A549 (cell line): ENCODE measurements at regions not wholly inside any gene's neighbourhood (a gene's known extent, or its start where the extent isn't known, plus 50 kb on each side); places are given as distances from the start of the nearest gene placed in this dataset.

Experiments
- ATAC-seq, 2 experiments: fragments of 200-7000 bp in 1 of 2; fragments of >200 bp in 1 of 2; cut with Nextera tagmentation in 1 of 2; cut with Tn5 transposase in 1 of 2; 3 replicates each; pipeline versions ENCODE4 v1.8.0 to v1.9.1; 2018 to 2020; ENCODE audit warnings: mild to moderate bottlenecking in 1 of 2, moderate library complexity in 1 of 2
- CTCF ChIA-PET: fragments of 300-600 bp; sonication (Branson Sonifier 250); formaldehyde crosslinking; extraction: SDS; loops from one replicate; lab custom pipeline; 2021; ENCODE audit warnings: antibody characterized with exemption, inconsistent platforms; lab: Yijun Ruan, JAX
- POLR2A ChIA-PET: fragments of 350-600 bp; formaldehyde crosslinking; extraction: SDS; loops from one replicate; lab custom pipeline; 2021; ENCODE audit warnings: antibody characterized with exemption, inconsistent platforms; lab: Yijun Ruan, JAX
- DNase-seq, 2 experiments: peaks; one replicate each; pipeline versions ENCODE4 v3.0.0 to v3.0.0-alpha.2; 2011 to 2016; ENCODE audit warnings: low read depth in 1 of 2, low spot score in 1 of 2
- FAIRE-seq: peaks from 2 replicates; lab custom pipeline; 2011; peaks lifted over from hg19 to GRCh38; lab: Jason Lieb, UNC
- H3K27ac ChIP-seq, 2 experiments: fragments of >200 bp; sonication (Bioruptor Twin); formaldehyde crosslinking; 3 replicates each; pipeline ENCODE4 v1.5.1; 2016 to 2017
- H3K4me1 ChIP-seq: fragments of >200 bp; sonication (Bioruptor Twin); formaldehyde crosslinking; 3 replicates; pipeline ENCODE4 v1.6.1; 2016
- H3K4me2 ChIP-seq: fragments of >200 bp; sonication (Bioruptor Twin); formaldehyde crosslinking; 3 replicates; pipeline ENCODE4 v1.6.1; 2016
- H3K4me3 ChIP-seq: fragments of >200 bp; sonication (Bioruptor Twin); formaldehyde crosslinking; 3 replicates; pipeline ENCODE4 v1.5.1; 2016
- H3K9me3 ChIP-seq: fragments of >200 bp; sonication (Bioruptor Twin); formaldehyde crosslinking; 3 replicates; pipeline ENCODE4 v1.6.1; 2016
- ATOH8 ChIP-seq: fragments of 250-450 bp; sonication (Bioruptor Pico); IDR thresholded peaks from 2 replicates; pipeline ENCODE4 v1.5.0; 2020; ENCODE audit warnings: low read depth, mild to moderate bottlenecking, moderate library complexity
- BCL3 ChIP-seq: fragments of >200 bp; sonication (Bioruptor Twin); formaldehyde crosslinking; IDR thresholded peaks from 3 replicates; pipeline ENCODE4 v1.6.1; 2016
- CBX8 ChIP-seq: fragments of 200-600 bp; sonication (generic); IDR thresholded peaks from 2 replicates; pipeline ENCODE4 v1.6.1; 2016
- CHD4 ChIP-seq: fragments of 200-600 bp; sonication (generic); IDR thresholded peaks from 2 replicates; pipeline ENCODE4 v1.6.1; 2016; ENCODE audit warnings: antibody characterized with exemption, mild to moderate bottlenecking, borderline replicate concordance
- CTCF ChIP-seq: fragments of >200 bp; sonication (Bioruptor Twin); formaldehyde crosslinking; IDR thresholded peaks from 3 replicates; pipeline ENCODE4 v1.5.1; 2016
- EHF ChIP-seq: fragments of 250-450 bp; sonication (Bioruptor Pico); IDR thresholded peaks from 2 replicates; pipeline ENCODE4 v1.5.0; 2020; ENCODE audit warnings: mild to moderate bottlenecking
- ELK1 ChIP-seq: fragments of 150-350 bp; IDR thresholded peaks from 2 replicates; pipeline ENCODE4 v1.6.1; 2014; ENCODE audit warnings: low read depth, mild to moderate bottlenecking, low read length
- ESRRA ChIP-seq: fragments of 150-350 bp; IDR thresholded peaks from 2 replicates; pipeline ENCODE4 v1.6.1; 2014; ENCODE audit warnings: mild to moderate bottlenecking, low read length, borderline replicate concordance
- HOXA7 ChIP-seq: fragments of 250-450 bp; sonication (Bioruptor Pico); IDR thresholded peaks from 2 replicates; pipeline ENCODE4 v1.5.0; 2020; ENCODE audit warnings: mild to moderate bottlenecking, moderate library complexity
- HOXB5 ChIP-seq: fragments of 250-450 bp; sonication (Bioruptor Pico); IDR thresholded peaks from 2 replicates; pipeline ENCODE4 v1.5.0; 2020; ENCODE audit warnings: mild to moderate bottlenecking, moderate library complexity
- JUN ChIP-seq, 2 experiments: fragments of >200 bp; sonication (Bioruptor Twin); formaldehyde crosslinking; IDR thresholded peaks; 2 replicates in 1 of 2; 3 replicates in 1 of 2; pipeline ENCODE4 v1.6.1; 2016 to 2017
- NFE2L2 ChIP-seq: fragments of 150-350 bp; conservative IDR thresholded peaks from 2 replicates; pipeline ENCODE4 v1.6.1; 2014; ENCODE audit warnings: low read length
- NPAS2 ChIP-seq: fragments of 250-450 bp; sonication (Bioruptor Pico); IDR thresholded peaks from 2 replicates; pipeline ENCODE4 v1.8.0; 2022; ENCODE audit warnings: mild to moderate bottlenecking, moderate library complexity, borderline replicate concordance
- NR3C1 ChIP-seq: fragments of >200 bp; sonication (Bioruptor Twin); formaldehyde crosslinking; IDR thresholded peaks from 3 replicates; pipeline ENCODE4 v1.6.1; 2017
- PBX3 ChIP-seq: IDR thresholded peaks from 2 replicates; pipeline ENCODE4 v1.6.1; 2012
- PHF8 ChIP-seq: fragments of 200-600 bp; sonication (generic); IDR thresholded peaks from 2 replicates; pipeline ENCODE4 v1.6.1; 2016; ENCODE audit warnings: low read depth, mild to moderate bottlenecking, antibody characterized with exemption, moderate library complexity, borderline replicate concordance
- POLR2A ChIP-seq: IDR thresholded peaks from 2 replicates; pipeline ENCODE4 v1.6.1; 2012; ENCODE audit warnings: mild to moderate bottlenecking, low read length
- RAD21 ChIP-seq, 2 experiments: fragments of >200 bp in 1 of 2; sonication (Bioruptor Twin) in 1 of 2; formaldehyde crosslinking in 1 of 2; IDR thresholded peaks in 1 of 2; conservative IDR thresholded peaks in 1 of 2; 2 replicates in 1 of 2; 3 replicates in 1 of 2; pipeline ENCODE4 v1.6.1; 2012 to 2018; ENCODE audit warnings: inconsistent platforms in 1 of 2
- RARB ChIP-seq: fragments of 250-450 bp; sonication (Bioruptor Pico); IDR thresholded peaks from 2 replicates; pipeline ENCODE4 v1.8.0; 2021; ENCODE audit warnings: mild to moderate bottlenecking, moderate library complexity
- RNF2 ChIP-seq: fragments of 200-600 bp; sonication (generic); IDR thresholded peaks from 2 replicates; pipeline ENCODE4 v1.6.1; 2016; ENCODE audit warnings: low read depth, mild to moderate bottlenecking, antibody characterized with exemption, moderate library complexity, borderline replicate concordance
- SMC3 ChIP-seq: fragments of >200 bp; sonication (Bioruptor Twin); formaldehyde crosslinking; IDR thresholded peaks from 3 replicates; pipeline ENCODE4 v1.6.1; 2018; ENCODE audit warnings: inconsistent platforms
- TP53 ChIP-seq: fragments of 250-450 bp; sonication (Bioruptor Pico); IDR thresholded peaks from 2 replicates; pipeline ENCODE4 v1.5.0; 2021; ENCODE audit warnings: mild to moderate bottlenecking, moderate library complexity
- USF2 ChIP-seq: fragments of 450-650 bp; IDR thresholded peaks from 2 replicates; pipeline ENCODE4 v1.6.1; 2014; ENCODE audit warnings: antibody characterized with exemption
- ZFP36 ChIP-seq: fragments of 450-650 bp; IDR thresholded peaks from 2 replicates; pipeline ENCODE4 v1.6.1; 2014; ENCODE audit warnings: borderline replicate concordance; ENCODE audit not compliant: partially characterized antibody
- ZNF302 ChIP-seq: fragments of 250-450 bp; sonication (Bioruptor Pico); IDR thresholded peaks from 2 replicates; pipeline ENCODE4 v1.9.0; 2021; ENCODE audit warnings: inconsistent platforms, mild to moderate bottlenecking, moderate library complexity
- WGBS: methylation state at CpG from one replicate; pipeline ENCODE4 v1.1.6; 2017; ENCODE audit errors: missing lambda C conversion rate; 5-methylcytosine and 5-hydroxymethylcytosine counted together

- no peak overlapping the region for H3K4me2 ChIP-seq
- FAIRE-seq (no peak), DNase-seq (no peak), ATAC-seq (no peak)
- H3K4me3 ChIP-seq: no peak overlapping the region
- TF ChIP-seq NR3C1 (no peak), POLR2A (no peak), PHF8 (no peak)
- H3K4me1 ChIP-seq: no peaks in the 10 kb centered on the region
- ChIA-PET CTCF (interaction anchor here (1.3 kb wide), 1 partner anchor 303 kb away, joined by 3 read pairs; no protein-coding TSS in a partner anchor), POLR2A (no interaction called here)
- no peak overlapping the region for H3K27ac ChIP-seq
- WGBS: 61% methylated on average over 2 of the region's 2 CpGs
- H3K9me3 ChIP-seq: no peaks in the 10 kb centered on the region
Observed at GRCh38 chr4:13956947-13957346, 329.4 kb upstream of the BOD1L1 start.

GRCh38 chr4:13957871-13958270, 330.3 kb upstream of the BOD1L1 start:
- no peak for ATAC-seq
- no peak for TF ChIP-seq HOXB5 (CRISPR knock-in tag)
- no peak for TF ChIP-seq CTCF
- no peak for TF ChIP-seq BCL3
- no peak for TF ChIP-seq ZNF302 (CRISPR knock-in tag)
- TF ChIP-seq NFE2L2: no peak
- no peak for TF ChIP-seq PBX3
- TF ChIP-seq RNF2: no peak
- TF ChIP-seq ZFP36: no peak
- TF ChIP-seq TP53 (CRISPR knock-in tag): no peak
- no peak for TF ChIP-seq NR3C1
- no peak for TF ChIP-seq RARB (CRISPR knock-in tag)
- no peak for TF ChIP-seq RAD21 (conservative IDR thresholded peaks at IDR 0.05 in 1 of 2, IDR thresholded peaks at IDR 0.05 in 1 of 2)
- TF ChIP-seq ATOH8 (CRISPR knock-in tag): no peak
- TF ChIP-seq CHD4: no peak
- no peak for TF ChIP-seq EHF (CRISPR knock-in tag)
- TF ChIP-seq, all 56 proteins: peak for 0
- POLR2A ChIA-PET: no interaction called here

GRCh38 chr4:13963601-13964000, 336.1 kb upstream of the BOD1L1 start:
- WGBS: 88% methylated on average over 2 of the region's 2 CpGs
- Histone ChIP-seq H3K9me3 (0 out of 3 replicates have a peak, but pooled peaks cover 3% of the 10 kb centered on the region), H3K27ac (no peak overlapping the region), H3K4me1 (peaks cover 9% of the 10 kb centered on the region; the same call in 1 of the 3 replicates), H3K4me3 (no peak overlapping the region), H3K4me2 (no peak overlapping the region)
- no peak for ATAC-seq
- ChIA-PET POLR2A (interaction anchor here (0.6 kb wide), 1 partner anchor 69 kb away, joined by 3 read pairs; no protein-coding TSS in a partner anchor), CTCF (no interaction called here)
- FAIRE-seq: no peak
- TF ChIP-seq RNF2 (no peak), ESRRA (no peak), NPAS2 (CRISPR knock-in tag) (no peak), SMC3 (no peak), JUN (IDR thresholded peaks at IDR 0.05) (no peak), USF2 (no peak), RARB (CRISPR knock-in tag) (no peak), HOXA7 (CRISPR knock-in tag) (no peak), CBX8 (no peak), ELK1 (no peak)
- no peak for DNase-seq

More at GRCh38 chr4:13957871-13958270, 330.3 kb upstream of the BOD1L1 start:
- FAIRE-seq: no peak
- 76% methylated on average over 5 of the region's 5 CpGs for WGBS
- no peak overlapping the region for H3K4me2 ChIP-seq
- H3K4me3 ChIP-seq: no peak overlapping the region
- 0 out of 3 replicates have a peak, but pooled peaks cover 3% of the 10 kb centered on the region for H3K9me3 ChIP-seq
- no peak for DNase-seq
- CTCF ChIA-PET: no interaction called here
- H3K27ac ChIP-seq: 0 out of 6 replicates have a peak overlapping the region, but pooled peaks of 1 of the 2 experiments have one; percentile 14
- no peaks in the 10 kb centered on the region for H3K4me1 ChIP-seq
